ENCODE measurements at regions not wholly inside any gene's neighbourhood (a gene's known extent, or its start where the extent isn't known, plus 50 kb on each side); places are given as distances from the start of the nearest gene placed in this dataset.

GRCh38 chr9:88742483-88742882, 207.5 kb downstream of the NXNL2 start:
- Histone ChIP-seq H3K4me3 (no peak overlapping the region), H3K9me3 (replicated peaks in 1 of 11) (no peaks in the 10 kb centered on the region), H3K9ac (no peak overlapping the region), H3K36me3 (no peaks in the 10 kb centered on the region), H3K4me1 (peaks cover 5 to 19% (median 13%) of the 10 kb centered on the region in 10 experiments; a peak in 19 of 20 replicates), H4K20me1 (no peaks in the 10 kb centered on the region), H3K27me3 (no peaks in the 10 kb centered on the region), H3K27ac (no peak overlapping the region), H3K4me2 (no peak overlapping the region)
- no peak for TF ChIP-seq Cebpa-rat (IDR thresholded peaks at IDR 0.05)

GRCh38 chr9:88742905-88743304, 207.9 kb downstream of the NXNL2 start:
- Histone ChIP-seq H4K20me1 (no peaks in the 10 kb centered on the region), H3K9ac (no peak overlapping the region), H3K4me1 (peaks cover 8 to 22% (median 16%) of the 10 kb centered on the region in 10 experiments; a peak in 19 of 20 replicates), H3K27ac (no peak overlapping the region), H3K36me3 (no peaks in the 10 kb centered on the region), H3K9me3 (replicated peaks in 1 of 11) (no peaks in the 10 kb centered on the region), H3K4me3 (no peak overlapping the region), H3K27me3 (no peaks in the 10 kb centered on the region), H3K4me2 (no peak overlapping the region)
- TF ChIP-seq Cebpa-rat (IDR thresholded peaks at IDR 0.05) = no peak

GRCh38 chr9:88745276-88746001, 210.5 kb downstream of the NXNL2 start:
- Histone ChIP-seq H3K4me2 (peak overlapping the region in 2 of 11 experiments; percentile 4 to 77; a peak in 2 of 22 replicates), H3K36me3 (no peaks in the 10 kb centered on the region), H3K9me3 (replicated peaks in 1 of 11) (peaks cover 0 to 11% (median 4%) of the 10 kb centered on the region in 11 experiments; a peak in 12 of 22 replicates), H3K9ac (no peak overlapping the region), H3K4me3 (no peak overlapping the region), H3K27me3 (no peaks in the 10 kb centered on the region), H3K4me1 (peaks cover 8 to 39% (median 32%) of the 10 kb centered on the region in 10 experiments; a peak in 19 of 20 replicates), H4K20me1 (no peaks in the 10 kb centered on the region), H3K27ac (no peak overlapping the region)
- no peak for TF ChIP-seq Cebpa-rat (IDR thresholded peaks at IDR 0.05)

GRCh38 chr9:88746029-88746742, 211.2 kb downstream of the NXNL2 start:
- peaks cover 5 to 18% (median 12%) of the 10 kb centered on the region in 11 experiments; a peak in 21 of 22 replicates for H3K9me3 ChIP-seq (replicated peaks in 1 of 11)
- H3K27me3 ChIP-seq = no peaks in the 10 kb centered on the region
- no peak overlapping the region for H3K27ac ChIP-seq
- peak overlapping the region in 10 of 11 experiments; percentile 4 to 77 (median 50); a peak in 17 of 22 replicates for H3K4me2 ChIP-seq
- no peak for TF ChIP-seq Cebpa-rat (IDR thresholded peaks at IDR 0.05)
- H3K4me1 ChIP-seq = peaks cover 8 to 41% (median 32%) of the 10 kb centered on the region in 10 experiments; a peak in 19 of 20 replicates
- H4K20me1 ChIP-seq = no peaks in the 10 kb centered on the region
- no peak overlapping the region for H3K4me3 ChIP-seq
- H3K36me3 ChIP-seq = no peaks in the 10 kb centered on the region
- no peak overlapping the region for H3K9ac ChIP-seq

- no peaks in the 10 kb centered on the region for H4K20me1 ChIP-seq
- H3K9ac ChIP-seq = peak overlapping the region in 1 of 11 experiments; percentile 26; a peak in 1 of 22 replicates
- H3K27ac ChIP-seq = 0 out of 22 replicates have a peak overlapping the region, but pooled peaks of 2 of the 11 experiments have one; percentile 2 to 21
- no peaks in the 10 kb centered on the region for H3K27me3 ChIP-seq
- no peaks in the 10 kb centered on the region for H3K36me3 ChIP-seq
- H3K9me3 ChIP-seq (replicated peaks in 1 of 11) = peaks cover 10 to 25% (median 19%) of the 10 kb centered on the region in 11 experiments; a peak in 21 of 22 replicates
- peak overlapping the region; percentile 4 to 77 (median 50); a peak in 18 of 22 replicates for H3K4me2 ChIP-seq
- peaks cover 8 to 48% (median 34%) of the 10 kb centered on the region in 10 experiments; a peak in 19 of 20 replicates for H3K4me1 ChIP-seq
- H3K4me3 ChIP-seq = no peak overlapping the region
- TF ChIP-seq Cebpa-rat (IDR thresholded peaks at IDR 0.05) = no peak
These were observed 211.9 kb downstream of the NXNL2 start for GRCh38 chr9:88746743-88747398.

GRCh38 chr9:88747768-88748167, 212.8 kb downstream of the NXNL2 start:
- no peak overlapping the region for H3K9ac ChIP-seq
- no peak overlapping the region for H3K27ac ChIP-seq
- H3K4me2 ChIP-seq = peak overlapping the region in 10 of 11 experiments; percentile 10 to 77 (median 57); a peak in 13 of 22 replicates

GRCh38 chr9:88748566-88749261, 213.7 kb downstream of the NXNL2 start:
- no peaks in the 10 kb centered on the region for H3K36me3 ChIP-seq
- H3K4me2 ChIP-seq = peak overlapping the region in 10 of 11 experiments; percentile 5 to 77 (median 63); a peak in 19 of 22 replicates
- peaks cover 8 to 66% (median 51%) of the 10 kb centered on the region in 10 experiments; a peak in 19 of 20 replicates for H3K4me1 ChIP-seq
- no peaks in the 10 kb centered on the region for H4K20me1 ChIP-seq
- peak in 4 of 11 experiments; percentile 34 to 57 (median 46); a peak in 4 of 22 replicates for TF ChIP-seq Cebpa-rat (IDR thresholded peaks at IDR 0.05)
- no peak overlapping the region for H3K4me3 ChIP-seq
- peak overlapping the region in 3 of 11 experiments; percentile 25 to 49 (median 29); a peak in 3 of 22 replicates for H3K9ac ChIP-seq
- no peaks in the 10 kb centered on the region for H3K27me3 ChIP-seq
- H3K27ac ChIP-seq = peak overlapping the region in 6 of 11 experiments; percentile 0 to 51 (median 30); a peak in 6 of 22 replicates
- H3K9me3 ChIP-seq (replicated peaks in 1 of 11) = peaks cover 10 to 27% (median 19%) of the 10 kb centered on the region in 11 experiments; a peak in 21 of 22 replicates

More at GRCh38 chr9:88747768-88748167, 212.8 kb downstream of the NXNL2 start:
- H4K20me1 ChIP-seq = no peaks in the 10 kb centered on the region
- no peaks in the 10 kb centered on the region for H3K36me3 ChIP-seq
- no peak overlapping the region for H3K4me3 ChIP-seq
- no peaks in the 10 kb centered on the region for H3K27me3 ChIP-seq
- H3K4me1 ChIP-seq = peaks cover 8 to 57% (median 43%) of the 10 kb centered on the region in 10 experiments; a peak in 19 of 20 replicates
- peaks cover 10 to 27% (median 19%) of the 10 kb centered on the region in 11 experiments; a peak in 21 of 22 replicates for H3K9me3 ChIP-seq (replicated peaks in 1 of 11)
- no peak for TF ChIP-seq Cebpa-rat (IDR thresholded peaks at IDR 0.05)

GRCh38 chr9:88749420-88749819, 214.4 kb downstream of the NXNL2 start:
- Histone ChIP-seq H3K9me3 (replicated peaks in 1 of 11) (peaks cover 10 to 27% (median 19%) of the 10 kb centered on the region in 11 experiments; a peak in 21 of 22 replicates), H3K36me3 (no peaks in the 10 kb centered on the region), H3K27me3 (no peaks in the 10 kb centered on the region), H3K4me2 (peak overlapping the region in 6 of 11 experiments; percentile 61 to 77 (median 67); a peak in 10 of 22 replicates), H3K27ac (no peak overlapping the region), H4K20me1 (no peaks in the 10 kb centered on the region), H3K4me1 (peaks cover 8 to 73% (median 58%) of the 10 kb centered on the region in 10 experiments; a peak in 19 of 20 replicates), H3K4me3 (no peak overlapping the region), H3K9ac (no peak overlapping the region)
- TF ChIP-seq Cebpa-rat (IDR thresholded peaks at IDR 0.05) = no peak
